HEK293 (cell line): ENCODE measurements at regions not wholly inside any gene's neighbourhood (a gene's known extent, or its start where the extent isn't known, plus 50 kb on each side); places are given as distances from the start of the nearest gene placed in this dataset.

Experiments
- CTCF ChIA-PET: fragments of 350-600 bp; formaldehyde crosslinking; extraction: SDS; loops from one replicate; lab custom pipeline; 2021; ENCODE audit warnings: antibody characterized with exemption; lab: Yijun Ruan, JAX
- POLR2A ChIA-PET: fragments of 300-600 bp; formaldehyde crosslinking; extraction: SDS; loops from one replicate; lab custom pipeline; 2020; ENCODE audit warnings: antibody characterized with exemption, inconsistent platforms; lab: Yijun Ruan, JAX
- H3K27ac ChIP-seq: fragments of 200-500 bp; sonication (Bioruptor generic); 2 replicates; pipeline ENCODE4 v1.5.1; 2014; ENCODE audit warnings: low read depth, low read length, control low read depth, inconsistent platforms; ENCODE audit errors: extremely low read depth
- H3K36me3 ChIP-seq, 2 experiments: fragments of 200-500 bp in 1 of 2; sonication (Bioruptor generic) in 1 of 2; 1 replicate in 1 of 2; 2 replicates in 1 of 2; pipeline ENCODE4 v1.5.1; 2014 to 2017; ENCODE audit warnings: inconsistent platforms in 2 of 2, low read length in 2 of 2; ENCODE audit not compliant: control insufficient read depth in 2 of 2, insufficient read depth in 1 of 2
- H3K4me1 ChIP-seq: fragments of 200-500 bp; sonication (Bioruptor generic); 2 replicates; pipeline ENCODE4 v1.5.1; 2014; ENCODE audit warnings: mild to moderate bottlenecking, low read length, inconsistent platforms; ENCODE audit not compliant: control insufficient read depth, insufficient read depth
- H3K4me3 ChIP-seq: 2 replicates; pipeline ENCODE4 v1.5.1; 2011; ENCODE audit warnings: low read depth, mild to moderate bottlenecking, control low read depth, low read length, moderate library complexity
- H3K9me3 ChIP-seq: fragments of 200-500 bp; sonication (Bioruptor generic); 2 replicates; pipeline ENCODE4 v1.5.1; 2014; ENCODE audit warnings: low read depth, low read length, inconsistent platforms; ENCODE audit not compliant: control insufficient read depth, insufficient read depth
- FEZF1 ChIP-seq: fragments of 450-650 bp; formaldehyde crosslinking; IDR thresholded peaks from 2 replicates; pipeline ENCODE4 v1.5.1; 2016; ENCODE audit warnings: missing biosample characterization, missing genetic modification characterization
- GLIS1 ChIP-seq: fragments of 450-650 bp; formaldehyde crosslinking; IDR thresholded peaks from 2 replicates; pipeline ENCODE4 v1.5.1; 2016; ENCODE audit warnings: missing biosample characterization, missing genetic modification characterization
- KLF8 ChIP-seq: fragments of 450-650 bp; formaldehyde crosslinking; IDR thresholded peaks from 2 replicates; pipeline ENCODE4 v1.5.1; 2016; ENCODE audit warnings: missing biosample characterization, missing genetic modification characterization
- SP2 ChIP-seq: fragments of 450-650 bp; formaldehyde crosslinking; IDR thresholded peaks from 2 replicates; pipeline ENCODE4 v1.5.1; 2016; ENCODE audit warnings: missing biosample characterization, missing genetic modification characterization
- ZEB2 ChIP-seq: fragments of 450-650 bp; formaldehyde crosslinking; IDR thresholded peaks from 2 replicates; pipeline ENCODE4 v1.5.1; 2016; ENCODE audit warnings: missing biosample characterization, missing genetic modification characterization
- ZFP3 ChIP-seq: fragments of 450-650 bp; formaldehyde crosslinking; IDR thresholded peaks from 2 replicates; pipeline ENCODE4 v1.5.1; 2016; ENCODE audit warnings: low read depth, missing biosample characterization, missing genetic modification characterization
- ZFP37 ChIP-seq: fragments of 450-650 bp; formaldehyde crosslinking; IDR thresholded peaks from 2 replicates; pipeline ENCODE4 v1.5.1; 2016; ENCODE audit warnings: missing biosample characterization, missing genetic modification characterization
- ZIC2 ChIP-seq: fragments of 450-650 bp; formaldehyde crosslinking; IDR thresholded peaks from 2 replicates; pipeline ENCODE4 v1.5.1; 2016; ENCODE audit warnings: missing biosample characterization, missing genetic modification characterization
- ZNF132 ChIP-seq: fragments of 450-650 bp; formaldehyde crosslinking; IDR thresholded peaks from 2 replicates; pipeline ENCODE4 v1.5.1; 2017; ENCODE audit warnings: missing biosample characterization, missing genetic modification characterization, borderline replicate concordance
- ZNF138 ChIP-seq: fragments of 450-650 bp; formaldehyde crosslinking; IDR thresholded peaks from 2 replicates; pipeline ENCODE4 v1.5.1; 2016; ENCODE audit warnings: missing biosample characterization, missing genetic modification characterization, borderline replicate concordance
- ZNF146 ChIP-seq: fragments of 450-650 bp; formaldehyde crosslinking; IDR thresholded peaks from 2 replicates; pipeline ENCODE4 v1.5.1; 2016; ENCODE audit warnings: missing biosample characterization, missing genetic modification characterization
- ZNF335 ChIP-seq: fragments of 450-650 bp; formaldehyde crosslinking; conservative IDR thresholded peaks from 2 replicates; pipeline ENCODE4 v1.5.1; 2016; ENCODE audit warnings: missing biosample characterization, missing genetic modification characterization
- ZNF423 ChIP-seq: fragments of 450-650 bp; formaldehyde crosslinking; IDR thresholded peaks from 2 replicates; pipeline ENCODE4 v1.5.1; 2016; ENCODE audit warnings: missing biosample characterization, missing genetic modification characterization
- ZNF433 ChIP-seq: fragments of 450-650 bp; formaldehyde crosslinking; IDR thresholded peaks from 2 replicates; pipeline ENCODE4 v1.5.1; 2016; ENCODE audit warnings: missing biosample characterization, missing genetic modification characterization, low read depth
- ZNF549 ChIP-seq: fragments of 450-650 bp; IDR thresholded peaks from 2 replicates; pipeline ENCODE4 v1.5.1; 2018; ENCODE audit warnings: missing biosample characterization, missing genetic modification characterization, mild to moderate bottlenecking, inconsistent platforms, moderate library complexity
- ZNF561 ChIP-seq: fragments of 450-650 bp; IDR thresholded peaks from 2 replicates; pipeline ENCODE4 v1.5.1; 2018; ENCODE audit warnings: missing biosample characterization, missing genetic modification characterization, borderline replicate concordance
- ZNF585B ChIP-seq: fragments of 450-650 bp; formaldehyde crosslinking; IDR thresholded peaks from 2 replicates; pipeline ENCODE4 v1.5.1; 2016; ENCODE audit warnings: missing biosample characterization, missing genetic modification characterization
- ZNF670 ChIP-seq: fragments of 450-650 bp; formaldehyde crosslinking; IDR thresholded peaks from 2 replicates; pipeline ENCODE4 v1.5.1; 2016; ENCODE audit warnings: missing biosample characterization, missing genetic modification characterization, low read depth
- ZNF747 ChIP-seq: fragments of 450-650 bp; formaldehyde crosslinking; IDR thresholded peaks from 2 replicates; pipeline ENCODE4 v1.5.1; 2016; ENCODE audit warnings: missing biosample characterization, missing genetic modification characterization
- ZNF76 ChIP-seq: fragments of 450-650 bp; formaldehyde crosslinking; IDR thresholded peaks from 2 replicates; pipeline ENCODE4; 2016; ENCODE audit warnings: low read depth, missing biosample characterization, missing genetic modification characterization, borderline replicate concordance
- ZSCAN30 ChIP-seq: fragments of 450-650 bp; IDR thresholded peaks from 2 replicates; pipeline ENCODE4 v1.5.1; 2018; ENCODE audit warnings: missing biosample characterization, mild to moderate bottlenecking, missing genetic modification characterization, moderate library complexity
- ZXDB ChIP-seq: fragments of 450-650 bp; formaldehyde crosslinking; IDR thresholded peaks from 2 replicates; pipeline ENCODE4 v1.5.1; 2016; ENCODE audit warnings: missing biosample characterization, missing genetic modification characterization

DNA sequence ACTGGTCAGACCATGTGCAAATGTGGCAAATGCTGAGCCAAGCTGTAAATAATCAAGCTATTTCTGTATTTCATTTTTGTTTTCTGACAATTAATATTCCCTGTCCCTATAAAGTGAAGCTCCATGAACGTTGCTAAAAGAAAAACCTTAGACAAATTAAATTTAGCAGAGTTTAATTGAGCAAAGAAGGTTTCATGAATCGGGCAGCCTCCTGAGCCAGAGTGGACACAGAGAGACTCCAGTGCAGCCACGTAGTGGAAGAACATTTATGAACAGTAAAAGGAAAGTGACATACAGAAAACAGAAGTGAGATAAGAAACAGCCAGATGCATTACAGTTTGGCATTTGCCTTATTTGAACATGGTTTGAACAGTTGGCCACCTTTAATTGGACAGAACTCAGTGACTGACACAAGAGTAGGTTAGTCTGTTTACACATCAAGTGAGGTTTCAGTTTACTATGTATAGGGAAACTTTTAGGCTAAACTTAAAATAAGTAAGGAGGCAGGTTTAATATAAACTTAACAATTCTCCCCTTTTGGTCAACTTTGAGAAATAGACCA is 69.7 kb downstream of the UFM1 start:
- ChIA-PET CTCF (no interaction called here), POLR2A (no interaction called here)
- no peak overlapping the region for H3K4me3 ChIP-seq
- no peak overlapping the region for H3K27ac ChIP-seq
- H3K9me3 ChIP-seq: no peaks in the 10 kb centered on the region; the same call in 1 of the 2 replicates
- no peaks in the 10 kb centered on the region for H3K4me1 ChIP-seq
- H3K36me3 ChIP-seq: no peaks in the 10 kb centered on the region
- no peak for TF ChIP-seq ZNF335 (tag by site-specific recombination)
- no peak for TF ChIP-seq FEZF1 (tag by site-specific recombination)
- TF ChIP-seq ZNF549 (tag by site-specific recombination): peak; percentile 95

DNA sequence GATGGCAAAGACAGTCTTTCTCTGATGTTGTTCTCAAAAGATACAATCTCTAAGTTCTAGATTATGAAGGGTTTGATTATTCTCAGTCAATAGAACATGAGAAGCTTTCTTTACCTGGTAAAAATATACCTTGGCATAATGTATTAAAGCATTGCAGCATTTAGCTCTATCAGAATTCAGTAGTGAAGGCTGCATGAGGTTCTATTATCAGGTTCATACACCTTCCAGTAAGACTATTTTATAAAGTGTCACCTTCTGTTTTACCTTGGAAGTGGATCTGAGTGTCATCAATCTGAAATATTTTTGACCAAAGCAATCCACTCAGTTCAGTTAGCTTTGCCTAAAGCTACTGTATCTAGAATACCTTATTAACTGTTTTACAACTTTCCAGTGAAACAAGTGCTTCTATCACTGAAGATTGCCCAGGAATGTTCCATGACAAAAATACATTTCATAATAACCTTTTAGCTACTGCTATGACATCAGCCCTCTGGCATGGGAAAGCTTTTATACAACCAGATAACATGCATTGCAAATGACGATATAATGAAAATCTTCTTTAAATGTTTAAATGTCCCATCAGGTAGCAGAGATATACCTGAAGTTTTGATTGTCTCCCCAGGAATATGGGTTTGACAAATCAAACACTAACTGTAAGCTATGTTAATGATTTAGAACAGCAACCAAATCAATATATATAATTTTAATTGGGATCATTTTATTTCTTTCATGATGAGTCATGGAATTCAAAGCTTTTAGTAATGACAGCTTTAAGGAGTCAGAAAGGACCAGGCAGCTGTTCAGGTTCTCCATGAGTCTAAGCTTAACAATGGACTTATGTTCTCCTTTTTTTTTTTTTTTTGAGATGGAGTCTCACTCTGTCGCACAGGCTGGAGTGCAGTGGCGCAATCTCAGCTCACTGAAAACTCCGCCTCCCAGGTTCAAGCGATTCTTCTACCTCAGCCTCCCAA is 72.2 kb downstream of the UFM1 start:
- Histone ChIP-seq H3K27ac (no peak overlapping the region), H3K36me3 (no peaks in the 10 kb centered on the region), H3K9me3 (no peaks in the 10 kb centered on the region; the same call in 1 of the 2 replicates), H3K4me1 (no peaks in the 10 kb centered on the region), H3K4me3 (no peak overlapping the region)
- ChIA-PET CTCF (interaction anchor here (0.6 to 0.7 kb wide), 2 partner anchors 711 to 806 kb away, joined by 3 read pairs; no protein-coding TSS in a partner anchor), POLR2A (no interaction called here)
- TF ChIP-seq ZNF132 (no peak), ZXDB (tag by site-specific recombination) (no peak), ZIC2 (tag by site-specific recombination) (no peak), ZNF561 (no peak), ZNF747 (tag by site-specific recombination) (no peak), ZNF423 (no peak), ZSCAN30 (no peak)

DNA sequence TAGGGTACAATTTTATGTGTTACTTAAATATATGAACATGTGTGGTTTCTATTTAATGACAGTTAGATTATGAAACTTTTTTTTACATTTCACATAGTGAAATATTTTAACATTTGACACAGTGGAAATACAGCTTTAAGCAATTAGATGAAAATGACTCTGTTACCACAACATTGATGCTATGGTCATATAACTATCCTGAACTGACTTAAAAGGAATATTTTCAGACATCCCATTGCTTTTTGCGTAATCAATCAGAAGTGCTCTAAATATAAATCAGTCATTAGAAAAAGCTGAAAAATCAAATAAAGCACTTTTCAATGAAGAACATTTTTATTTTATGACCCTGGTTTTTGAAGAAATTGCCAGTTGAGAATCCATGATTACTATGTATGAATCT is 80.3 kb downstream of the UFM1 start:
- Histone ChIP-seq H3K36me3 (no peaks in the 10 kb centered on the region), H3K4me3 (no peak overlapping the region), H3K4me1 (no peaks in the 10 kb centered on the region), H3K27ac (no peak overlapping the region), H3K9me3 (no peaks in the 10 kb centered on the region)
- POLR2A ChIA-PET: no interaction called here
- TF ChIP-seq ZNF585B (tag by site-specific recombination): no peak
- TF ChIP-seq ZFP37 (tag by site-specific recombination): no peak
- no peak for TF ChIP-seq ZFP3 (tag by site-specific recombination)
- no peak for TF ChIP-seq ZNF670 (tag by site-specific recombination)
- TF ChIP-seq ZNF433 (tag by site-specific recombination): no peak
- no peak for TF ChIP-seq ZNF76 (tag by site-specific recombination)
- no peak for TF ChIP-seq ZNF146 (tag by site-specific recombination)
- no peak for TF ChIP-seq KLF8 (tag by site-specific recombination)
- no peak for TF ChIP-seq ZEB2 (tag by site-specific recombination)
- no peak for TF ChIP-seq GLIS1 (tag by site-specific recombination)
- no peak for TF ChIP-seq ZNF138 (tag by site-specific recombination)
- no peak for TF ChIP-seq SP2 (tag by site-specific recombination)
- CTCF ChIA-PET: no interaction called here
